ENCODE measurements at regions not wholly inside any gene's neighbourhood (a gene's known extent, or its start where the extent isn't known, plus 50 kb on each side); places are given as distances from the start of the nearest gene placed in this dataset.
"Not testable (repeated sequence)": the region's sequence is repeated elsewhere in the genome, so short reads cannot be mapped to it uniquely, and the experiment has no call there.

DNA sequence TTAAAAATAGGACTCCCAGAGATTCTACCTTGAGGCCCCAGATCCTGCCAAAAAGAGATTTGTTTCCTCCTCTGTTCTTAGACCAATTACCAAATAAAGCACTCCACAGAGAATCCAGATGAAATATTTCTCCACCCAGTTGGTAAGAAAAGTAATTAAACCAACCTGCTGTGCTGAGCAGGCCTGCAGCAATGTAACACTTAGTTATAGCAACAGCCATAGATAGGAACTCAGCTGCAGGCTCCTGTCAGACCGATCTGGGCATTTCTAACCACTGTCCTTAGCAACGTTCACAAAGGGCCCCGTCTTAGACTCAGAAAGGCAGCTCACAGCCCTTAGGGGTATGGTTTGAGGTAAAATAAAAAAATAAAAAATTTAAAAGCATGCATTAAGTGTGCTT lies 271.1 kb downstream of the KCNRG start:
- TF ChIP-seq CTCF (IDR thresholded peaks at IDR 0.05): no peak
- H3K4me1 ChIP-seq: peaks cover 0 to 39% (median 0%) of the 10 kb centered on the region in 9 donors
- ATAC-seq (no peak), DNase-seq (no peak)
- no peaks in the 10 kb centered on the region for H3K36me3 ChIP-seq
- intact Hi-C loops (cut with DNase I): no loop called here
- H3K27ac ChIP-seq: no peak overlapping the region
- 57 to 69% methylated on average over 3 of the region's 3 CpGs for whole genome bisulfite sequencing, 2 donors
- H3K9me3 ChIP-seq: peaks cover 0 to 16% (median 3%) of the 10 kb centered on the region in 11 donors
- no peak overlapping the region for H3K4me3 ChIP-seq
- no peaks in the 10 kb centered on the region for H3K27me3 ChIP-seq

- intact Hi-C loops (cut with DNase I): no loop called here
- peaks cover 0 to 16% (median 0%) of the 10 kb centered on the region in 11 donors for H3K9me3 ChIP-seq
- H3K27ac ChIP-seq: no peak overlapping the region
- H3K4me3 ChIP-seq: no peak overlapping the region
- TF ChIP-seq CTCF (IDR thresholded peaks at IDR 0.05): no peak
- ATAC-seq (no peak), DNase-seq (no peak)
- H3K36me3 ChIP-seq: no peaks in the 10 kb centered on the region
- no peaks in the 10 kb centered on the region for H3K27me3 ChIP-seq
- peaks cover 0 to 33% (median 0%) of the 10 kb centered on the region in 9 donors for H3K4me1 ChIP-seq
- 48 to 98% methylated on average over 1 of the region's 1 CpG for WGBS, 2 donors
Measured at GRCh38 chr13:50290186-50290585, 274.9 kb downstream of the KCNRG start.

GRCh38 chr13:50291611-50292010 lies 276.4 kb downstream of the KCNRG start:
- H3K27me3 ChIP-seq: no peaks in the 10 kb centered on the region
- peaks cover 0 to 30% (median 0%) of the 10 kb centered on the region in 9 donors for H3K4me1 ChIP-seq
- no peak for TF ChIP-seq CTCF (IDR thresholded peaks at IDR 0.05)
- WGBS, 2 donors: 69 to 85% methylated on average over 2 of the region's 2 CpGs
- H3K4me3 ChIP-seq: no peak overlapping the region
- H3K27ac ChIP-seq: no peak overlapping the region
- H3K36me3 ChIP-seq: no peaks in the 10 kb centered on the region
- ATAC-seq: no peak
- no peak for DNase-seq
- intact Hi-C loops (cut with DNase I): no loop called here
- peaks cover 0 to 16% (median 0%) of the 10 kb centered on the region in 11 donors for H3K9me3 ChIP-seq

- ATAC-seq (no peak), DNase-seq (no peak)
- no peaks in the 10 kb centered on the region for H3K36me3 ChIP-seq
- intact Hi-C loops (cut with DNase I): no loop called here
- WGBS, 2 donors: 75 to 88% methylated on average over 1 of the region's 1 CpG
- peaks cover 0 to 30% (median 0%) of the 10 kb centered on the region in 9 donors for H3K4me1 ChIP-seq
- H3K27ac ChIP-seq: no peak overlapping the region
- no peak overlapping the region for H3K4me3 ChIP-seq
- H3K27me3 ChIP-seq: no peaks in the 10 kb centered on the region
- H3K9me3 ChIP-seq: peaks cover 0 to 16% (median 0%) of the 10 kb centered on the region in 11 donors
- TF ChIP-seq CTCF (IDR thresholded peaks at IDR 0.05): no peak
Measured at GRCh38 chr13:50292081-50292480, 276.8 kb downstream of the KCNRG start.

GRCh38 chr13:50294425-50294824 lies 279.2 kb downstream of the KCNRG start:
- DNase-seq; ATAC-seq; H3K27ac ChIP-seq; H3K4me3 ChIP-seq; intact Hi-C loops (cut with DNase I); H3K27me3 ChIP-seq; H3K36me3 ChIP-seq: not testable (repeated sequence)
- peaks cover 0 to 16% (median 0%) of the 10 kb centered on the region in 11 donors for H3K9me3 ChIP-seq
- WGBS, 2 donors: 90 to 95% methylated on average over 4 of the region's 4 CpGs
- peaks cover 0 to 30% (median 0%) of the 10 kb centered on the region in 9 donors for H3K4me1 ChIP-seq
